Tibial nerve (tissue), 4 donors: ENCODE measurements at regions not wholly inside any gene's neighbourhood (a gene's known extent, or its start where the extent isn't known, plus 50 kb on each side); places are given as distances from the start of the nearest gene placed in this dataset.

Source experiments
- CTCF ChIP-seq, 5 experiments: fragments of 200-600 bp in 3 of 5; fragments of 450-650 bp in 2 of 5; sonication (generic) in 3 of 5; IDR thresholded peaks; one replicate each; pipeline ENCODE4 v1.5.1; 2016 to 2019; ENCODE audit warnings: antibody characterized with exemption in 5 of 5, mild to moderate bottlenecking in 3 of 5, moderate library complexity in 2 of 5
- EP300 ChIP-seq, 2 donors: sonication (generic); formaldehyde crosslinking; IDR thresholded peaks; one replicate each; pipeline ENCODE4 v1.6.1; 2017; ENCODE audit warnings: antibody characterized with exemption in 2 of 2, mild to moderate bottlenecking in 1 of 2
- POLR2A ChIP-seq, 2 donors: fragments of 450-650 bp; IDR thresholded peaks; one replicate each; pipeline ENCODE4 v1.6.1; 2017; ENCODE audit warnings: antibody characterized with exemption in 2 of 2, mild to moderate bottlenecking in 2 of 2, moderate library complexity in 2 of 2

GRCh38 chr22:19615001-19615461, 90.8 kb upstream of the CLDN5 start:
- TF ChIP-seq POLR2A (IDR thresholded peaks at IDR 0.05) (no peak), EP300 (IDR thresholded peaks at IDR 0.05) (no peak), CTCF (IDR thresholded peaks at IDR 0.05) (no peak)
